ENCODE measurements at regions not wholly inside any gene's neighbourhood (a gene's known extent, or its start where the extent isn't known, plus 50 kb on each side); places are given as distances from the start of the nearest gene placed in this dataset.
"Not testable (repeated sequence)": the region's sequence is repeated elsewhere in the genome, so short reads cannot be mapped to it uniquely, and the experiment has no call there.

- no peak overlapping the region for H3K4me3 ChIP-seq (ENCODE audit: low read depth, low read length)
- TF ChIP-seq, protein P1, sequence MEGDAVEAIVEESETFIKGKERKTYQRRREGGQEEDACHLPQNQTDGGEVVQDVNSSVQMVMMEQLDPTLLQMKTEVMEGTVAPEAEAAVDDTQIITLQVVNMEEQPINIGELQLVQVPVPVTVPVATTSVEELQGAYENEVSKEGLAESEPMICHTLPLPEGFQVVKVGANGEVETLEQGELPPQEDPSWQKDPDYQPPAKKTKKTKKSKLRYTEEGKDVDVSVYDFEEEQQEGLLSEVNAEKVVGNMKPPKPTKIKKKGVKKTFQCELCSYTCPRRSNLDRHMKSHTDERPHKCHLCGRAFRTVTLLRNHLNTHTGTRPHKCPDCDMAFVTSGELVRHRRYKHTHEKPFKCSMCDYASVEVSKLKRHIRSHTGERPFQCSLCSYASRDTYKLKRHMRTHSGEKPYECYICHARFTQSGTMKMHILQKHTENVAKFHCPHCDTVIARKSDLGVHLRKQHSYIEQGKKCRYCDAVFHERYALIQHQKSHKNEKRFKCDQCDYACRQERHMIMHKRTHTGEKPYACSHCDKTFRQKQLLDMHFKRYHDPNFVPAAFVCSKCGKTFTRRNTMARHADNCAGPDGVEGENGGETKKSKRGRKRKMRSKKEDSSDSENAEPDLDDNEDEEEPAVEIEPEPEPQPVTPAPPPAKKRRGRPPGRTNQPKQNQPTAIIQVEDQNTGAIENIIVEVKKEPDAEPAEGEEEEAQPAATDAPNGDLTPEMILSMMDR (conservative IDR thresholded peaks at IDR 0.05; ENCODE audit: low read depth, low read length), result no peak
- no peak for DNase-seq (ENCODE audit: low read depth)
Measured at GRCh38 chr16:27600381-27600780, 50.4 kb downstream of the KATNIP start.

DNA sequence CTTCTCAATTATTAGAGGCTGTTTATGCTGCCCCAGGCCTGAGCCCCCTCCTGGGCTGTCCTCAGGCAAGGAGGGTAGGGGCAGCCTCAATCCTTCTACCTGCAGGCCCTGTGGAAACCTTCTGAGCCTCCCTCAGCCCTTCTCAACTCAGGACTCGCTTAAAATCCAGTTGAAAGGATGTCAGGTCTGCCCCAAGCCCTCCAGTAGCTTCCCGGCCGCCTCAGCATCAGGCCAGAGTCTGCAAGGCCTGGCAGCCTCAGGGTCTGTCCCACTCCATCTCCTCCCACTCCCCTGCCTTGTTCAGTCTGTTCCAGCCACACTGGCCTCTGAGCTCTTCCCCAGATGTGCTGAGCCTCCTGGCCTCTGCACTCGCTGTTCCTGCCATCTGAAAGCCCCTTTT lies 52.2 kb downstream of the KATNIP start:
- TF ChIP-seq, protein P1 (conservative IDR thresholded peaks at IDR 0.05; ENCODE audit: low read depth, low read length), result no peak
- no peak for DNase-seq (ENCODE audit: low read depth)
- H3K4me3 ChIP-seq (ENCODE audit: low read depth, low read length), result no peak overlapping the region

DNA sequence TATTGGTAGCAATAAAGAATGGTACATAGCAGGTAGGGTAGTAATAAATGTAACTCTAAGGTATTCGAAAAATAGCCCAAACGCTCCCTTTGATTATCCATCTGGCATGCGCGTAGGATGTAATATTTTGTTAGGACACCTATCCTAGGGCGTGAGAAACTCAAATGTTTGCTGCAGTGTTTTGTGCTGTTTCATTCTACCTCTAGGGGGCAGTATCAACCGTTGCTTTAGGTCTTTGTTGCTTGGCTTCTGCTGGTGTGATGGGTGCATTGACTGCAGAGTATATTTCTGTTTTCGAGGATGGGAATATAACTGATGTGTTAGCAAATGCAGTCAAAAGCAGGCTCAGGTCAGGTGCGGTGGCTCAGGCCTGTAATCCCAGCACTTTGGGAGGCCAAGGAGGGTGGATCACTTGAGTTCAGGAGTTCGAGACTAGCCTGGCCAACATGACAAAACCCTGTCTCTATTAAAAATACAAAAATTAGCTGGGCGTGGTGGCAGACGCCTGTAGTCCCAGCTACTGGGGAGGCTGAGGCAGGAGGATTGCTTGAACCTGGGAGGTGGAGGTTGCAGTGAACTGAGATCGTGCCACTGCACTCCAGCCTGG lies 55.7 kb downstream of the KATNIP start:
- H3K4me3 ChIP-seq (ENCODE audit: low read depth, low read length); DNase-seq (ENCODE audit: low read depth): not testable (repeated sequence)
- TF ChIP-seq, protein P1 (conservative IDR thresholded peaks at IDR 0.05; ENCODE audit: low read depth, low read length), result peak; percentile 91

DNA sequence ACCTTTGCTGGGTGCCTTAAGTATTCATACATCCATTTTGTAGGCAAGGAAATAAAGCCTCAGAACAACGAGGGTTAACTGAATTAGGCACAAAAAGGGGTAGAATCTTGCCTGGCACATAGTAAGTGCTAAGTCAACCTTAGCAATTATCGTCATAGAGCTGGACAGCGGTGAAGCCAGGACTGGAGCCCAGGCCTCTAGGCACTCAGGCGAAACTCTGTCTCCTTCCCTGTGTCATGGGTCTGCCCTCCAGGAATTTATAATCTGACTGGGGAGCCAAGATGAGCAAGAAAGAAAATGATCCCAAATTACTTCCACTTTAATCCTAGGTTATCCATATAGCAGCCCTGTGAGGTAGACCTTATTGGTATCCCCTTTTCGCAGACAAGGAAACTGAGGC lies 61.4 kb downstream of the KATNIP start:
- TF ChIP-seq, protein P1 (conservative IDR thresholded peaks at IDR 0.05; ENCODE audit: low read depth, low read length), result no peak
- peak; percentile 41 for DNase-seq (ENCODE audit: low read depth)
- H3K4me3 ChIP-seq (ENCODE audit: low read depth, low read length), result no peak overlapping the region

DNA sequence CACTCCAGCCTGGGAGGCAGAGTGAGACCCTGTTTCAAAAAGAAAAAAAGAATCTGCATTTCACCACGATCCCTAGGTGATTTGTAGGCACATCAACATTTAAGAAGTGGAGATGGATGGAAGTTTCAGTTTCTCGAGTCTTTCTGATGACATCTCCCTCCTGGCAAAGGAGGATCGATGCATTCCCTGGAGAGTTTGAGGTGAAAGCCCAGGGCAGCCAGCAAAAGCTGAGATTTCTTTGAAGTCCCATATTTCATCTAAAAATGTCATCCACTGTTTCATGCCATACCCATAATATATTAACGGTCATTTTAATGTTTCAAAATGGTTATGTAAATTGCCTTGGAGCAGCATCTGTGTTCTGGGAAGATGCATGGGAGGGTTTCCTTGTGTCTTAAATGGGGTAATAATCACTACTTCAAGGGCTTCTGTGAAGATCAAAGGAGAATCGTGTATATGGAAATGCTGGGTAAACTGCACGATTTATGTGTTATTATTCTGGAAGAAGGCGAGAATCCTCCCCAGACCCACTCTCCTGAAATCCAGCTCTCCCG lies 63.4 kb downstream of the KATNIP start:
- H3K4me3 ChIP-seq (ENCODE audit: low read depth, low read length), result no peak overlapping the region
- TF ChIP-seq, protein P1 (conservative IDR thresholded peaks at IDR 0.05; ENCODE audit: low read depth, low read length), result no peak
- DNase-seq (ENCODE audit: low read depth), result no peak

DNA sequence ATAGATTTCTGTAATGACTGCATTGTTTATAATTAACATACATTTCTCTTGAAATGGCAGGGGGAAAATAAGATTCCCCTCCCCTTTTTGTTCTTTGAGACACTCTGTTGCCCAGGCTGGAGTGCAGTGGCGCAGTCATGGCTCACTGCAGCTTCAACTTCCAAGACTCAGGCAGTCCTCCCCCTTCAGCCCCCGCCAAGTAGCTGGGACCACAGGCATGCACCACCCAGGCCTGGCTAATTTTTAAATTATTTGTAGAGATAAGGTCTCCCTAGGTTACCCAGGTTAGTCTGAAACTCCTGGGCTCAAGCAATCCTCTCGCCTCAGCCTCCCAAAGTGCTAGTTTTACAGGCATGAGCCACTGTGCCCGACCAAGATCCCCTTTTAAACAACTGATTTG lies 67.7 kb downstream of the KATNIP start:
- TF ChIP-seq, protein P1 (conservative IDR thresholded peaks at IDR 0.05; ENCODE audit: low read depth, low read length), result no peak
- no peak for DNase-seq (ENCODE audit: low read depth)
- H3K4me3 ChIP-seq (ENCODE audit: low read depth, low read length), result no peak overlapping the region

GRCh38 chr16:27618165-27618564 lies 68.2 kb downstream of the KATNIP start:
- TF ChIP-seq, protein P1 (conservative IDR thresholded peaks at IDR 0.05; ENCODE audit: low read depth, low read length), result no peak
- no peak for DNase-seq (ENCODE audit: low read depth)
- H3K4me3 ChIP-seq (ENCODE audit: low read depth, low read length), result no peak overlapping the region

Data from epithelial cell of proximal tubule (primary cell).